Smooth muscle cell (in vitro differentiated cells): ENCODE measurements at regions not wholly inside any gene's neighbourhood (a gene's known extent, or its start where the extent isn't known, plus 50 kb on each side); places are given as distances from the start of the nearest gene placed in this dataset.

Experiments
- DNase-seq: peaks from one replicate; lab custom pipeline; 2025; ENCODE audit not compliant: unreplicated experiment; lab: John Stamatoyannopoulos, UW
- H2AFZ ChIP-seq: fragments of 200-600 bp; sonication (generic); 2 replicates; pipeline ENCODE4 v1.6.0; 2016; ENCODE audit warnings: antibody characterized with exemption, low read depth, mild to moderate bottlenecking
- H3F3A ChIP-seq: fragments of 200-600 bp; sonication (generic); 2 replicates; pipeline ENCODE4 v1.6.0; 2017; ENCODE audit warnings: antibody characterized with exemption, low read depth
- H3K27ac ChIP-seq: fragments of 200-600 bp; sonication (generic); 2 replicates; pipeline ENCODE4 v1.5.1; 2016; ENCODE audit warnings: low read depth, mild to moderate bottlenecking
- H3K27me3 ChIP-seq: fragments of 200-600 bp; sonication (generic); 2 replicates; pipeline ENCODE4 v1.6.1; 2016; ENCODE audit warnings: low read depth, mild to moderate bottlenecking
- H3K36me3 ChIP-seq: fragments of 200-600 bp; sonication (generic); 2 replicates; pipeline ENCODE4 v1.5.1; 2016; ENCODE audit warnings: low read depth
- H3K4me1 ChIP-seq: fragments of 200-600 bp; sonication (generic); 2 replicates; pipeline ENCODE4 v1.5.1; 2016; ENCODE audit warnings: low read depth
- H3K4me2 ChIP-seq: fragments of 200-600 bp; sonication (generic); 2 replicates; pipeline ENCODE4 v1.6.0; 2016; ENCODE audit warnings: mild to moderate bottlenecking
- H3K4me3 ChIP-seq: fragments of 200-600 bp; sonication (generic); 2 replicates; pipeline ENCODE4 v1.5.1; 2016; ENCODE audit warnings: mild to moderate bottlenecking
- H3K79me2 ChIP-seq: fragments of 200-600 bp; sonication (generic); 2 replicates; pipeline ENCODE4 v1.6.0; 2016; ENCODE audit warnings: low read depth, mild to moderate bottlenecking
- H3K9ac ChIP-seq: fragments of 200-600 bp; sonication (generic); 2 replicates; pipeline ENCODE4 v1.6.0; 2016; ENCODE audit warnings: low read depth
- H3K9me3 ChIP-seq: fragments of 200-600 bp; sonication (generic); replicated peaks from 2 replicates; pipeline ENCODE4 v1.5.1; 2016; ENCODE audit warnings: low read depth
- H4K20me1 ChIP-seq: fragments of 200-600 bp; sonication (generic); 2 replicates; pipeline ENCODE4 v1.6.0; 2016; ENCODE audit warnings: low read depth
- WGBS: methylation state at CpG from one replicate; pipeline ENCODE4 v1.1.7; 2016; ENCODE audit warnings: low lambda C conversion rate; 5-methylcytosine and 5-hydroxymethylcytosine counted together
- TF ChIP-seq, protein P1 (sequence below): fragments of 200-600 bp; sonication (generic); IDR thresholded peaks from 2 replicates; pipeline ENCODE4 v1.5.1; 2017; ENCODE audit warnings: borderline replicate concordance, mild to moderate bottlenecking, antibody characterized with exemption; ENCODE audit not compliant: insufficient read depth, poor library complexity, severe bottlenecking

DNA sequence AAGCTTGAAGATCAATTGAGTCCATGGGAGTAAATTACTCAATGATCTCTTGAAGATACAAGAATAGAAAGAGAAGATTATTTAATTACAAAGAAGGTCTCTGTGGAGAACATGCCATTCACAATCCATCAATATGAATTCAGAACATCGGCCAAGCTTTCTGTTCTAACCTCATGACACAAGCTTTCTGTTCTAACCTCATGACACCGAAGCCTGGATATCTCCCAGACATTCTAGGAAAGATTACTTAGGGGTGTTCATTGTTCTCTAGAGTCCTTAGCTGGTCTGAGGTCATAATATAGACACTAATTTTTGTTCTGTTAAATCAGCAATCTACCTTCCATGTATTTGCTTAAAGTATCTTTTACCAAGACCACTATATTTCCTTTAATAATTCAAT lies 95.5 kb downstream of the RDH14 start:
- H3K4me2 ChIP-seq, result no peak overlapping the region
- no peaks in the 10 kb centered on the region for H4K20me1 ChIP-seq
- WGBS, result 95% methylated on average over 2 of the region's 2 CpGs
- H3K27me3 ChIP-seq, result no peaks in the 10 kb centered on the region
- TF ChIP-seq, protein P1, sequence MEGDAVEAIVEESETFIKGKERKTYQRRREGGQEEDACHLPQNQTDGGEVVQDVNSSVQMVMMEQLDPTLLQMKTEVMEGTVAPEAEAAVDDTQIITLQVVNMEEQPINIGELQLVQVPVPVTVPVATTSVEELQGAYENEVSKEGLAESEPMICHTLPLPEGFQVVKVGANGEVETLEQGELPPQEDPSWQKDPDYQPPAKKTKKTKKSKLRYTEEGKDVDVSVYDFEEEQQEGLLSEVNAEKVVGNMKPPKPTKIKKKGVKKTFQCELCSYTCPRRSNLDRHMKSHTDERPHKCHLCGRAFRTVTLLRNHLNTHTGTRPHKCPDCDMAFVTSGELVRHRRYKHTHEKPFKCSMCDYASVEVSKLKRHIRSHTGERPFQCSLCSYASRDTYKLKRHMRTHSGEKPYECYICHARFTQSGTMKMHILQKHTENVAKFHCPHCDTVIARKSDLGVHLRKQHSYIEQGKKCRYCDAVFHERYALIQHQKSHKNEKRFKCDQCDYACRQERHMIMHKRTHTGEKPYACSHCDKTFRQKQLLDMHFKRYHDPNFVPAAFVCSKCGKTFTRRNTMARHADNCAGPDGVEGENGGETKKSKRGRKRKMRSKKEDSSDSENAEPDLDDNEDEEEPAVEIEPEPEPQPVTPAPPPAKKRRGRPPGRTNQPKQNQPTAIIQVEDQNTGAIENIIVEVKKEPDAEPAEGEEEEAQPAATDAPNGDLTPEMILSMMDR, result no peak
- no peaks in the 10 kb centered on the region for H3K9me3 ChIP-seq
- H3K27ac ChIP-seq, result no peak overlapping the region
- no peaks in the 10 kb centered on the region for H3K36me3 ChIP-seq
- no peak overlapping the region for H3K9ac ChIP-seq
- H3K79me2 ChIP-seq, result no peaks in the 10 kb centered on the region
- H2AFZ ChIP-seq, result no peak overlapping the region
- H3K4me1 ChIP-seq, result no peaks in the 10 kb centered on the region
- no peak for DNase-seq
- H3K4me3 ChIP-seq, result no peak overlapping the region
- H3F3A ChIP-seq, result no peaks in the 10 kb centered on the region

DNA sequence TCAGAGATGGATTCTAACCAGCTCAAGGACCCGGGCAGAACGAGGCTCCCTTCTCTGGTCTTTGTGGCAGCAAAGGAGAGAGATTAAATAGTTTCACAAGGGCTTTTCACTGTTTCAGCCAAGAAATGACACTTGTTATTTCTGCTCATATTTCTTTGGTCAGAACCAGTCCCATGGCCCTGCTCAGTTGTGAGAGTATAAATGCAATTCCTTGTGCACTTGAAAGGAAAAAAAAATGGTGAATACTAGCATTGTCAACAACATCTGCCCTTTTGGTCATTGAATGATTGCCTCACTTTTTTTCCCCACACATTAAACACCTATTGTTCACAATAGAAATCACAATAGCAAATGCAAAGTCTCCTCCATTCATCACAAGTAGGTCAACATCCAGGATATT lies 104.4 kb downstream of the RDH14 start:
- 28% methylated on average over 2 of the region's 2 CpGs for WGBS
- no peaks in the 10 kb centered on the region for H3K79me2 ChIP-seq
- no peaks in the 10 kb centered on the region for H3F3A ChIP-seq
- no peaks in the 10 kb centered on the region for H3K27me3 ChIP-seq
- H3K4me3 ChIP-seq, result no peak overlapping the region
- no peak for DNase-seq
- H2AFZ ChIP-seq, result no peak overlapping the region
- H3K36me3 ChIP-seq, result no peaks in the 10 kb centered on the region
- TF ChIP-seq, protein P1, result no peak
- no peaks in the 10 kb centered on the region for H3K4me1 ChIP-seq
- H4K20me1 ChIP-seq, result no peaks in the 10 kb centered on the region
- no peaks in the 10 kb centered on the region for H3K9me3 ChIP-seq
- no peak overlapping the region for H3K27ac ChIP-seq
- H3K4me2 ChIP-seq, result no peak overlapping the region
- no peak overlapping the region for H3K9ac ChIP-seq

DNA sequence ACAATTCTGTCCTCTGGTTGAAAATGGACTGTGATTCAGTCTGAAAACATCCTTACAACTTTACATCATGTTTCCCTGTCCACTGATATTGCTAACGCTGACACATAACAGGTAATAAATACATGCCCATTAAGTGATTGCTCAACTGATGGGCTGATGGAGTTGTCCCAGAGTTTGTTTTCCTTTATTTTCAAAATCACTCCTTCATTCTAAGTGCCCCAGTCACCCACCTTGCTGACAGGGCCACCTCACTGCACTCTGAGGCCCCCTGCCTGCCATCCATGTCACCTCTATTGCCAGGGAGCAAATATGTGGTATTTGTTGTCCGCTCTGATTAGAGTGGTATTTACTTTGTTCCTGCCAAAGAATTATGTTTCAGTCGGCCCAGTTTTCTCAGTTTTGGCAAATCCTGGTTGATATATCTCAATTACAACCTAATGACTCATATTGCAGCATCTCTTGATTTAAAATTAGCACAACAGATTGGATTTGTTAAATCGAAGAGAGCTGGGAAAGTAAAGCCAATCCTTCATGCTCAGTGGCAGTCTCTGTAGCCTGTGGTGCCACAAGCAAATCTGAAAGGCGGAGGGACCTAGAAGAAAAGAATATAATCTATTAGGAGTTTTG lies 105.1 kb downstream of the RDH14 start:
- Histone ChIP-seq H2AFZ (no peak overlapping the region), H3K79me2 (no peaks in the 10 kb centered on the region), H3F3A (no peaks in the 10 kb centered on the region), H3K9me3 (no peaks in the 10 kb centered on the region), H4K20me1 (no peaks in the 10 kb centered on the region), H3K27me3 (no peaks in the 10 kb centered on the region), H3K4me3 (no peak overlapping the region), H3K36me3 (no peaks in the 10 kb centered on the region), H3K9ac (no peak overlapping the region), H3K4me2 (no peak overlapping the region), H3K27ac (no peak overlapping the region), H3K4me1 (no peaks in the 10 kb centered on the region)
- WGBS, result 64% methylated on average over 5 of the region's 5 CpGs
- no peak for DNase-seq
- TF ChIP-seq, protein P1, result peak; percentile 19

DNA sequence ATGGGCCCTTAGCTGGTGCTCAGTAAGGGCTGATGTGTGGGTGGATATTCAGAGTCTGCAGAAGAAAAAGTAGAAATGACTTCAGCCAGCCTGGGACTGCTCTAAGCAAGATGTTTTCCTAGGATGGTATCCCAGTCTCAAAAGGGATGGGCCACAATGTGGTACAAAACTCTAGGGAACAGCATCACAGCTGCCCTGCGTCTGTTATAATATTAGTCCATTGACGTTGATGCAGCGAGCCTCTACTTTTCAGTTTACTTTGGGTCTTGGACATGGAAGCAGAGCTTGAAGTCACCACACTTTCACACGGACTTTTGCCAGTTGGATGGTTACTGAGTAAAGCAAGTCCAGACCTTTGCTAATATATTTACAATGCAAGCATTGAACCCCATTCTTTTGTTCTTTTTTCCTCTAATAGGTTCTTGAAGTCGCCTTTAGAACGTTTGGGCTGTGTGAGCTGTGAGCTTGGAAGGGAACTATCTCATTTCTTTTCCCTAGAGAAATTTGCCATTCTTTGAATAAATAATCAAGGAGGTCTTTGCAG lies 105.7 kb downstream of the RDH14 start:
- H3K79me2 ChIP-seq, result no peaks in the 10 kb centered on the region
- H3K4me3 ChIP-seq, result no peak overlapping the region
- 91% methylated on average over 6 of the region's 6 CpGs for WGBS
- H3K9me3 ChIP-seq, result no peaks in the 10 kb centered on the region
- no peak overlapping the region for H3K27ac ChIP-seq
- H4K20me1 ChIP-seq, result no peaks in the 10 kb centered on the region
- DNase-seq, result no peak
- H3K4me2 ChIP-seq, result no peak overlapping the region
- no peaks in the 10 kb centered on the region for H3K4me1 ChIP-seq
- no peak overlapping the region for H3K9ac ChIP-seq
- no peaks in the 10 kb centered on the region for H3K36me3 ChIP-seq
- no peaks in the 10 kb centered on the region for H3K27me3 ChIP-seq
- H2AFZ ChIP-seq, result no peak overlapping the region
- no peaks in the 10 kb centered on the region for H3F3A ChIP-seq
- TF ChIP-seq, protein P1, result no peak
